A673 (cell line): ENCODE measurements at regions not wholly inside any gene's neighbourhood (a gene's known extent, or its start where the extent isn't known, plus 50 kb on each side); places are given as distances from the start of the nearest gene placed in this dataset.
A peak's percentile ranks its signal among the peaks of the same experiment; 100 is the strongest.

Experiments used
- BruUV-seq: library from RNA; stranded (reverse); fragments of 400-500 nt; replicated peaks from 2 replicates; lab custom pipeline; 2021; lab: Mats Ljungman, UMichigan
- CTCF ChIA-PET: fragments of 300-600 bp; sonication (Branson Sonifier 250); formaldehyde crosslinking; loops from one replicate; lab custom pipeline; 2022; ENCODE audit warnings: antibody characterized with exemption; lab: Charles Lee
- POLR2A ChIA-PET: fragments of 300-600 bp; sonication (Branson Sonifier 250); formaldehyde crosslinking; loops from one replicate; lab custom pipeline; 2022; ENCODE audit warnings: antibody characterized with exemption; ENCODE audit not compliant: low non-redundant PET; lab: Charles Lee
- DNase-seq: peaks from one replicate; pipeline ENCODE4 v3.0.0-alpha.2; 2015; ENCODE audit warnings: low spot score
- H3K27ac ChIP-seq: fragments of 200-600 bp; sonication (generic); 2 replicates; pipeline ENCODE4 v1.5.1; 2016; ENCODE audit warnings: mixed run types, low read depth, mild to moderate bottlenecking, mixed read lengths, antibody characterized with exemption, low read length; ENCODE audit not compliant: poor library complexity, severe bottlenecking
- H3K27me3 ChIP-seq: fragments of 200-600 bp; sonication (generic); replicated peaks from 2 replicates; pipeline ENCODE4 v1.6.1; 2017; ENCODE audit warnings: mixed run types, low read depth, mild to moderate bottlenecking, mixed read lengths, antibody characterized with exemption, low read length; ENCODE audit not compliant: insufficient read depth, poor library complexity
- H3K36me3 ChIP-seq: fragments of 200-600 bp; sonication (generic); 2 replicates; pipeline ENCODE4 v1.6.1; 2016; ENCODE audit warnings: mixed run types, mild to moderate bottlenecking, mixed read lengths, antibody characterized with exemption, low read length; ENCODE audit not compliant: insufficient read depth, poor library complexity, severe bottlenecking
- H3K4me1 ChIP-seq: fragments of 200-600 bp; sonication (generic); 2 replicates; pipeline ENCODE4 v1.6.1; 2017; ENCODE audit warnings: mixed run types, mild to moderate bottlenecking, mixed read lengths, antibody characterized with exemption, low read length; ENCODE audit not compliant: insufficient read depth, poor library complexity, severe bottlenecking
- H3K4me3 ChIP-seq: fragments of 200-600 bp; sonication (generic); 2 replicates; pipeline ENCODE4 v1.5.1; 2016; ENCODE audit warnings: low read depth, mixed run types, mild to moderate bottlenecking, mixed read lengths, low read length; ENCODE audit not compliant: poor library complexity, severe bottlenecking
- H3K9me3 ChIP-seq: fragments of 200-600 bp; sonication (generic); 2 replicates; pipeline ENCODE4 v1.6.1; 2016; ENCODE audit warnings: mixed run types, low read depth, mild to moderate bottlenecking, mixed read lengths, antibody characterized with exemption, low read length; ENCODE audit not compliant: poor library complexity, severe bottlenecking
- CTCF ChIP-seq: fragments of 300-800, 200-600 bp; sonication (generic); conservative IDR thresholded peaks from 2 replicates; pipeline ENCODE4 v1.5.1; 2017; ENCODE audit warnings: low read depth, mild to moderate bottlenecking, antibody characterized with exemption, low read length, moderate library complexity, mixed read lengths
- EZH2 ChIP-seq: fragments of 200-600 bp; sonication (generic); IDR thresholded peaks from 2 replicates; pipeline ENCODE4 v1.6.1; 2017; ENCODE audit warnings: borderline replicate concordance, low read depth, mild to moderate bottlenecking, mixed read lengths, antibody characterized with exemption, low read length; ENCODE audit not compliant: poor library complexity, severe bottlenecking
- intact Hi-C: fragments of 100-400 bp; cut with micrococcal nuclease; formaldehyde crosslinking; loops from one replicate; pipeline ENCODE4 v1.10.0; 2022; ENCODE audit not compliant: unreplicated experiment

DNA sequence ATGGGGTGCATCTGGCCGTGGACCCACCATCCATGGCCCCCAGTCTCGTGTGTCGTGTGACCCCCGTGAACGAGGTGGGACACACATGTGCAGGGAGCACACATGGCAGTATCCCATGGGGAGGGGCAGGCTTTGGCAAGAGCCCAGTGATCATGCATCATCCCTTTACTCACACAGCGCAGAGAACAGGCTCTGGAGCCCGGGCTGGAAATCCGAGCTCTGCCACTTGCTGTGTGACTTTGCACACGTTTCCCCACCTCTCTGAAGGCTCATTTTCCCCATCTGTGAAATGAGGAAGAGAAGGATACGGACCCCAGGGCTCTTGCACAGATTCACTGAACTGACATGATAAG, 119.9 kb downstream of the PHETA1 start:
- no peak overlapping the region for H3K4me3 ChIP-seq
- intact Hi-C loops, result no loop called here
- BruUV-seq, result no TSS peak
- no peak overlapping the region for H3K27ac ChIP-seq
- no peaks in the 10 kb centered on the region for H3K9me3 ChIP-seq
- TF ChIP-seq CTCF (no peak), EZH2 (no peak)
- DNase-seq, result peak; percentile 30
- no peaks in the 10 kb centered on the region for H3K4me1 ChIP-seq
- POLR2A ChIA-PET, result no interaction called here
- no peaks in the 10 kb centered on the region for H3K27me3 ChIP-seq
- CTCF ChIA-PET, result no interaction called here
- no peaks in the 10 kb centered on the region for H3K36me3 ChIP-seq

DNA sequence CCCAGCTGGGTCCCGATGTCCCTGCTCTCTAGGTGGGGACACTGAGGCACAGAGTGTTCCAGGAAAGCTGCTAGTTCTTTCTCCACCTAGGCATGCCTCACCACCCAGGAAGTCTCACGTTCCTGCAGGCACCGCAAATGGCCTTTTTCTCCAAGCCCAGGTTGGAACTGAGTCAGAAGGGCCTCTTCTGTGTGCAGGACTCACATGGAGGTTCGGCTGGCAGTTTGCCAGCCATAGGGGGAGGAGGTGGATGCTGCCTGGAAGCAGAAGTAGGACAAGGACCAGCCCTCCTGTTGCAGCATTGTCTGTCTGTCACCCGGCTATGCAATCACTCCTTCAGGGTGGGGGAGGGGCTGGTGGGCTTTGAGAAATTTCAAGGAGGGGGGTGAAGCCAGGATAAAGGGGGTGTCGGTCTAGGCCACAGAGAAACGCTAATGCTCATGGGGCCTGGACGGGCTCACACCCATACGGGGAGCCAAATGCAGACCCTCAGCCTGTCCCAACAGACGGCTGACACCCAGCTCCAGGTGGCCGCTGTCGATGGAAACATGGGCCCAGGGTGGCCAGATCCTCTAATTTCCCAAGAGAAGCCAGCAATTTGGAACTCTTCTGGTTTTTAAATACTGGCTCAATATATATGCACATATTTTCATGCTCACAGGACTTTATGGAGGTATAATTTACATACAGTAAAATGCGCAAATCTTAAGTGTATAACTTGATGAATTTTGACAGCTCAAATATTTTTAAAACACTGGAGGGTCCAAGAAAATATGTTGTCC, 120.5 kb downstream of the PHETA1 start:
- Histone ChIP-seq H3K9me3 (no peaks in the 10 kb centered on the region), H3K4me3 (no peak overlapping the region), H3K36me3 (no peaks in the 10 kb centered on the region), H3K4me1 (no peaks in the 10 kb centered on the region), H3K27ac (no peak overlapping the region), H3K27me3 (no peaks in the 10 kb centered on the region)
- no TSS peak for BruUV-seq
- ChIA-PET CTCF (no interaction called here), POLR2A (no interaction called here)
- intact Hi-C loops, result no loop called here
- TF ChIP-seq EZH2 (no peak), CTCF (no peak)
- peak; percentile 30 for DNase-seq

- no peaks in the 10 kb centered on the region for H3K27me3 ChIP-seq
- no peaks in the 10 kb centered on the region for H3K4me1 ChIP-seq
- no TSS peak for BruUV-seq
- DNase-seq, result no peak
- H3K27ac ChIP-seq, result no peak overlapping the region
- H3K36me3 ChIP-seq, result no peaks in the 10 kb centered on the region
- intact Hi-C loops, result no loop called here
- POLR2A ChIA-PET, result no interaction called here
- CTCF ChIA-PET, result no interaction called here
- no peaks in the 10 kb centered on the region for H3K9me3 ChIP-seq
- TF ChIP-seq EZH2 (no peak), CTCF (no peak)
- H3K4me3 ChIP-seq, result no peak overlapping the region
Measured at GRCh38 chr12:111247083-111247783, 121.7 kb downstream of the PHETA1 start.
